GM23338 (cell line): ENCODE measurements at regions not wholly inside any gene's neighbourhood (a gene's known extent, or its start where the extent isn't known, plus 50 kb on each side); places are given as distances from the start of the nearest gene placed in this dataset.

Experiments
- ATAC-seq: fragments of 200-7000 bp; cut with Tn5 transposase; 3 replicates; pipeline ENCODE4 v1.9.1; 2020
- DNase-seq: peaks from one replicate; pipeline ENCODE4 v3.0.0-alpha.2; 2015; ENCODE audit warnings: low spot score
- H2AFZ ChIP-seq: fragments of 200-600 bp; sonication (generic); 2 replicates; pipeline ENCODE4 v1.8.0; 2016; ENCODE audit warnings: antibody characterized with exemption, mild to moderate bottlenecking, moderate library complexity
- H3F3A ChIP-seq: fragments of 200-600 bp; sonication (generic); replicated peaks from 2 replicates; pipeline ENCODE4 v1.8.0; 2017; ENCODE audit warnings: antibody characterized with exemption, mixed run types, low read depth
- H3K27ac ChIP-seq: fragments of 200-600 bp; sonication (generic); 2 replicates; pipeline ENCODE4 v1.6.1; 2016; ENCODE audit warnings: low read depth
- H3K27me3 ChIP-seq: fragments of 200-600 bp; sonication (generic); 2 replicates; pipeline ENCODE4 v1.8.0; 2016; ENCODE audit warnings: mild to moderate bottlenecking, mixed run types, moderate library complexity; ENCODE audit not compliant: insufficient read depth
- H3K36me3 ChIP-seq: fragments of 200-600 bp; sonication (generic); 2 replicates; pipeline ENCODE4 v1.8.0; 2016; ENCODE audit warnings: mild to moderate bottlenecking; ENCODE audit not compliant: insufficient read depth
- H3K4me1 ChIP-seq: fragments of 200-600 bp; sonication (generic); 2 replicates; pipeline ENCODE4 v1.8.0; 2016; ENCODE audit warnings: mild to moderate bottlenecking, moderate library complexity; ENCODE audit not compliant: insufficient read depth
- H3K4me2 ChIP-seq: fragments of 200-600 bp; sonication (generic); 2 replicates; pipeline ENCODE4 v1.7.1; 2017; ENCODE audit warnings: mixed run types
- H3K4me3 ChIP-seq: fragments of 200-600 bp; sonication (generic); 2 replicates; pipeline ENCODE4 v1.6.1; 2016; ENCODE audit warnings: mixed run types
- H3K79me2 ChIP-seq: fragments of 200-600 bp; sonication (generic); replicated peaks from 2 replicates; pipeline ENCODE4 v1.8.0; 2017; ENCODE audit warnings: mild to moderate bottlenecking; ENCODE audit not compliant: insufficient read depth
- H3K9me2 ChIP-seq: fragments of 200-600 bp; sonication (generic); 2 replicates; pipeline ENCODE4 v1.8.0; 2017; ENCODE audit not compliant: insufficient read depth
- H4K20me1 ChIP-seq: fragments of 200-600 bp; sonication (generic); replicated peaks from 2 replicates; pipeline ENCODE4 v1.8.0; 2017; ENCODE audit warnings: mild to moderate bottlenecking; ENCODE audit not compliant: insufficient read depth
- H3K27ac Mint-ChIP-seq: 2 replicates; pipeline ENCODE4 v1.8.0; 2020; ENCODE audit warnings: inconsistent platforms, mild to moderate bottlenecking, moderate library complexity, mixed read lengths
- H3K27me3 Mint-ChIP-seq: 3 replicates; pipeline ENCODE4 v1.8.0; 2022; ENCODE audit warnings: low read depth, mild to moderate bottlenecking, moderate library complexity, mixed read lengths, inconsistent platforms; ENCODE audit not compliant: insufficient read depth, poor library complexity
- H3K36me3 Mint-ChIP-seq: 3 replicates; pipeline ENCODE4 v1.8.0; 2021; ENCODE audit warnings: low read depth, mild to moderate bottlenecking, inconsistent platforms, moderate library complexity, mixed read lengths
- H3K4me1 Mint-ChIP-seq: 3 replicates; pipeline ENCODE4 v1.8.0; 2020; ENCODE audit warnings: mild to moderate bottlenecking, inconsistent platforms, mixed read lengths
- H3K4me3 Mint-ChIP-seq: 3 replicates; pipeline ENCODE4 v1.8.0; 2021; ENCODE audit warnings: moderate library complexity, mild to moderate bottlenecking, inconsistent platforms, mixed read lengths
- H3K9me3 Mint-ChIP-seq: 3 replicates; pipeline ENCODE4 v1.8.0; 2020; ENCODE audit warnings: moderate library complexity, mild to moderate bottlenecking, inconsistent platforms, mixed read lengths
- CTCF ChIP-seq, 2 experiments: fragments of 200-600 bp in 1 of 2; sonication (generic) in 1 of 2; conservative IDR thresholded peaks; 2 replicates each; pipeline versions ENCODE4 v1.5.1 to v1.6.1; 2016 to 2017; ENCODE audit warnings: antibody characterized with exemption in 2 of 2, low read depth in 2 of 2, mild to moderate bottlenecking in 2 of 2, moderate library complexity in 1 of 2
- ZNF462 ChIP-seq: fragments of 250-450 bp; sonication (Bioruptor Pico); IDR thresholded peaks from 2 replicates; pipeline ENCODE4 v1.5.0; 2020; ENCODE audit warnings: mild to moderate bottlenecking, moderate library complexity

- H3K27ac Mint-ChIP-seq, result no peak overlapping the region
Measured at GRCh38 chr5:10825897-10826644, 65.0 kb upstream of the DAP start.

More at GRCh38 chr5:10825897-10826644, 65.0 kb upstream of the DAP start:
- Histone ChIP-seq H4K20me1 (no peaks in the 10 kb centered on the region), H2AFZ (peak overlapping the region; percentile 12; the same call in 1 of the 2 replicates), H3K36me3 (no peaks in the 10 kb centered on the region), H3K9me2 (peaks cover 8% of the 10 kb centered on the region), H3K27ac (no peak overlapping the region), H3K79me2 (no peaks in the 10 kb centered on the region), H3K4me2 (no peak overlapping the region), H3F3A (no peaks in the 10 kb centered on the region), H3K4me3 (no peak overlapping the region), H3K4me1 (no peaks in the 10 kb centered on the region), H3K27me3 (no peaks in the 10 kb centered on the region)
- no peaks in the 10 kb centered on the region; the same call in 2 of the 3 replicates for H3K36me3 Mint-ChIP-seq
- ATAC-seq, result peak; percentile 45; the same call in 2 of the 3 replicates
- no peak for TF ChIP-seq ZNF462 (CRISPR knock-in tag)
- TF ChIP-seq CTCF (conservative IDR thresholded peaks at IDR 0.05; ENCODE audit: low read depth in 2 of 2), result peak; percentile 65 to 70
- no peak overlapping the region for H3K4me3 Mint-ChIP-seq
- H3K27me3 Mint-ChIP-seq, result peaks cover 2% of the 10 kb centered on the region
- H3K9me3 Mint-ChIP-seq, result no peaks in the 10 kb centered on the region; the same call in 2 of the 3 replicates
- no peaks in the 10 kb centered on the region; the same call in 2 of the 3 replicates for H3K4me1 Mint-ChIP-seq
- DNase-seq, result peak; percentile 69
